ENCODE measurements at regions not wholly inside any gene's neighbourhood (a gene's known extent, or its start where the extent isn't known, plus 50 kb on each side); places are given as distances from the start of the nearest gene placed in this dataset.
"Not testable (repeated sequence)": the region's sequence is repeated elsewhere in the genome, so short reads cannot be mapped to it uniquely, and the experiment has no call there.

GRCh38 chr5:163569284-163569683 is 63.9 kb downstream of the MAT2B start:
- Histone ChIP-seq H3K27ac (no peak overlapping the region), H3K9me3 (ENCODE audit: low read depth, low read length) (no peaks in the 10 kb centered on the region), H3K4me3 (no peak overlapping the region), H3K9ac (ENCODE audit: insufficient read length) (no peak overlapping the region), H3K36me3 (ENCODE audit: insufficient read depth, low read length) (no peaks in the 10 kb centered on the region)
- TF ChIP-seq POLR2AphosphoS5 (IDR thresholded peaks at IDR 0.05; ENCODE audit: borderline replicate concordance, low read depth, low read length) (no peak), FOXP2 (optimal IDR thresholded peaks at IDR 0.05; ENCODE audit: control extremely low read depth, extremely low read length, insufficient read depth) (no peak), EZH2 (IDR thresholded peaks at IDR 0.05) (no peak)
- no peak for DNase-seq (ENCODE audit: low read depth, low spot score)

GRCh38 chr5:163571744-163572143 is 66.3 kb downstream of the MAT2B start:
- no peak overlapping the region for H3K9ac ChIP-seq (ENCODE audit: insufficient read length)

GRCh38 chr5:163574472-163575440 is 69.3 kb downstream of the MAT2B start:
- H3K36me3 ChIP-seq (ENCODE audit: insufficient read depth, low read length) = no peaks in the 10 kb centered on the region
- no peak overlapping the region for H3K4me3 ChIP-seq
- no peaks in the 10 kb centered on the region for H3K9me3 ChIP-seq (ENCODE audit: low read depth, low read length)
- DNase-seq (ENCODE audit: low read depth, low spot score) = no peak
- no peak overlapping the region for H3K27ac ChIP-seq
- no peak overlapping the region for H3K9ac ChIP-seq (ENCODE audit: insufficient read length)
- no peak for TF ChIP-seq POLR2AphosphoS5 (IDR thresholded peaks at IDR 0.05; ENCODE audit: borderline replicate concordance, low read depth, low read length)
- TF ChIP-seq EZH2 (IDR thresholded peaks at IDR 0.05) = no peak
- no peak for TF ChIP-seq FOXP2 (optimal IDR thresholded peaks at IDR 0.05; ENCODE audit: control extremely low read depth, extremely low read length, insufficient read depth)

More at GRCh38 chr5:163571744-163572143, 66.3 kb downstream of the MAT2B start:
- TF ChIP-seq FOXP2 (optimal IDR thresholded peaks at IDR 0.05; ENCODE audit: control extremely low read depth, extremely low read length, insufficient read depth) (no peak), EZH2 (IDR thresholded peaks at IDR 0.05) (no peak), POLR2AphosphoS5 (IDR thresholded peaks at IDR 0.05; ENCODE audit: borderline replicate concordance, low read depth, low read length) (no peak)
- Histone ChIP-seq H3K4me3 (no peak overlapping the region), H3K9me3 (ENCODE audit: low read depth, low read length) (no peaks in the 10 kb centered on the region), H3K27ac (no peak overlapping the region), H3K36me3 (ENCODE audit: insufficient read depth, low read length) (no peaks in the 10 kb centered on the region)
- no peak for DNase-seq (ENCODE audit: low read depth, low spot score)

- no peak overlapping the region for H3K27ac ChIP-seq
- H3K9ac ChIP-seq (ENCODE audit: insufficient read length) = no peak overlapping the region
- no peaks in the 10 kb centered on the region for H3K9me3 ChIP-seq (ENCODE audit: low read depth, low read length)
- H3K4me3 ChIP-seq = no peak overlapping the region
- DNase-seq (ENCODE audit: low read depth, low spot score) = no peak
- TF ChIP-seq POLR2AphosphoS5 (IDR thresholded peaks at IDR 0.05; ENCODE audit: borderline replicate concordance, low read depth, low read length) = no peak
- no peak for TF ChIP-seq FOXP2 (optimal IDR thresholded peaks at IDR 0.05; ENCODE audit: control extremely low read depth, extremely low read length, insufficient read depth)
- no peak for TF ChIP-seq EZH2 (IDR thresholded peaks at IDR 0.05)
- no peaks in the 10 kb centered on the region for H3K36me3 ChIP-seq (ENCODE audit: insufficient read depth, low read length)
Measured at GRCh38 chr5:163578652-163579051, 73.2 kb downstream of the MAT2B start.

- no peak overlapping the region for H3K4me3 ChIP-seq
- no peak for TF ChIP-seq FOXP2 (optimal IDR thresholded peaks at IDR 0.05; ENCODE audit: control extremely low read depth, extremely low read length, insufficient read depth)
- TF ChIP-seq POLR2AphosphoS5 (IDR thresholded peaks at IDR 0.05; ENCODE audit: borderline replicate concordance, low read depth, low read length) = no peak
- no peak for TF ChIP-seq EZH2 (IDR thresholded peaks at IDR 0.05)
- H3K9me3 ChIP-seq (ENCODE audit: low read depth, low read length) = no peaks in the 10 kb centered on the region
- no peak overlapping the region for H3K27ac ChIP-seq
- DNase-seq (ENCODE audit: low read depth, low spot score) = no peak
- no peaks in the 10 kb centered on the region for H3K36me3 ChIP-seq (ENCODE audit: insufficient read depth, low read length)
- H3K9ac ChIP-seq (ENCODE audit: insufficient read length) = no peak overlapping the region
Measured at GRCh38 chr5:163579729-163580128, 74.3 kb downstream of the MAT2B start.

GRCh38 chr5:163580516-163580915 is 75.1 kb downstream of the MAT2B start:
- DNase-seq (ENCODE audit: low read depth, low spot score) = no peak
- TF ChIP-seq EZH2 (IDR thresholded peaks at IDR 0.05) (no peak), POLR2AphosphoS5 (IDR thresholded peaks at IDR 0.05; ENCODE audit: borderline replicate concordance, low read depth, low read length) (no peak), FOXP2 (optimal IDR thresholded peaks at IDR 0.05; ENCODE audit: control extremely low read depth, extremely low read length, insufficient read depth) (no peak)
- Histone ChIP-seq H3K27ac (no peak overlapping the region), H3K9me3 (ENCODE audit: low read depth, low read length) (no peaks in the 10 kb centered on the region), H3K36me3 (ENCODE audit: insufficient read depth, low read length) (no peaks in the 10 kb centered on the region), H3K9ac (ENCODE audit: insufficient read length) (no peak overlapping the region), H3K4me3 (no peak overlapping the region)

GRCh38 chr5:163583491-163584153 is 78.2 kb downstream of the MAT2B start:
- H3K4me3 ChIP-seq; H3K9me3 ChIP-seq (ENCODE audit: low read depth, low read length); H3K27ac ChIP-seq; H3K36me3 ChIP-seq (ENCODE audit: insufficient read depth, low read length); H3K9ac ChIP-seq (ENCODE audit: insufficient read length); DNase-seq (ENCODE audit: low read depth, low spot score): not testable (repeated sequence)

- no peak for TF ChIP-seq POLR2AphosphoS5 (IDR thresholded peaks at IDR 0.05; ENCODE audit: borderline replicate concordance, low read depth, low read length)
- TF ChIP-seq FOXP2 (optimal IDR thresholded peaks at IDR 0.05; ENCODE audit: control extremely low read depth, extremely low read length, insufficient read depth) = no peak
- TF ChIP-seq EZH2 (IDR thresholded peaks at IDR 0.05) = no peak
- Histone ChIP-seq H3K4me3 (no peak overlapping the region), H3K36me3 (ENCODE audit: insufficient read depth, low read length) (no peaks in the 10 kb centered on the region), H3K9me3 (ENCODE audit: low read depth, low read length) (no peaks in the 10 kb centered on the region), H3K27ac (no peak overlapping the region), H3K9ac (ENCODE audit: insufficient read length) (no peak overlapping the region)
- no peak for DNase-seq (ENCODE audit: low read depth, low spot score)
Measured at GRCh38 chr5:163585206-163585605, 79.8 kb downstream of the MAT2B start.
